HG03575 (cell line): ENCODE measurements at regions not wholly inside any gene's neighbourhood (a gene's known extent, or its start where the extent isn't known, plus 50 kb on each side); places are given as distances from the start of the nearest gene placed in this dataset.
"Not testable (repeated sequence)": the region's sequence is repeated elsewhere in the genome, so short reads cannot be mapped to it uniquely, and the experiment has no call there.

ENCODE experiments used
- ATAC-seq: cut with Tn5 transposase; IDR thresholded peaks from one replicate; pipeline ENCODE4 v1.9.1; 2021; ENCODE audit not compliant: unreplicated experiment, insufficient number of reproducible peaks, low FRiP score; ENCODE audit errors: extremely low read depth

DNA sequence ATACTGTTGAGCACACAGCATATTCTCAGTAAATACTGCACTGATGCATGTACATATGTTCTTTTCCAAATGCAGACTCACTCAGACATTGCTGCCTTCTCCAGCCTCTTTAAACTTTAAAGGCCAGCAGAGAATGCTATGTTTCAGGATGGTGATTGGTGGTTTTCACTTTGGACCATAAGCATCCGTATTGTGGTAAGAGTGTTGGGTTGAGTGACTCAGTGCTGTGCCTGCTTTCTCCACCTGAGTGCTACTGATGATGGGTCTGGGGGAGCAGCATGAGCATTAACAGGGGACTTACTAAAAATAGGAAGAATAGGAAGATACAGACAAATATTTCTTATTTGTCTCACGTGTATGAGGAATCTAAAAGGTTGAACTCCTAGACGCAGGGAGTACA lies 56.3 kb upstream of the ZNF92 start:
- no peak for ATAC-seq

DNA sequence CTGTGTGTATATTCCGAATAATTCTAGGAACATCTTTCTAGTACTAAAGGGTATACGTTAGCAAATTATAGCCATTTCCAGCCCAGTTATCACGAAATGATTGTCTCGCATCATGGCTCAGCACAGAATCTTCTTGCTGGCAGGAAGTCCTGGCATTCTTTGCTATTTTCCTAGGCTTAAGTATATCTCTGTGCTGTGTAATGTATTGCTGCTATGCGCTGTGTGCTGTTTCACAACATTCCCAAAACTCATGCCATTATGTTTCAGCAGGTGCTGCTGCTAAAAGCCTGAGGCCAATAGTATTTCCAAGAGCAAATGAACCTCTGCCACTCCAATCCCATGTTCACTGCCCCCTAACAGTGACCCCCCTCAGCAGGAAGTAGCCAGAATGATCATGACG lies 62.9 kb upstream of the ZNF92 start:
- no peak for ATAC-seq

DNA sequence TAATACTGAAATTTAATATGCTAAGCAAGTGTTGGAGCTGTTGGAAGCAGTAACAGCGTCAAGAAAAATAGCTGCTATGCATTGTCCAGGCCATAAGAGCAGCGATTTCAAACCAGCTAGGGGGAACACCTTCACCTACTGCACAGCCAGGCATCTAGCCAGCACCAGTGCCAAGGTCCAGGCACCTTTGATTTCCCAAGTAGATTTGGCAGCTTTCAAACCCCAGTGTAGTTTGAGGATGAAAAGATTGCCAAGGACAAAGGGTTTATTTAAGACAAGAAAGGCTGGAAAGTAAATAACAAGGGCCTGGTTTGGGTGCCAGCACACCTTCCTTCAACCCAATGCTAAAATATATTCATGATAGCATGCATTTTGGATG lies 65.4 kb upstream of the ZNF92 start:
- ATAC-seq: no peak

DNA sequence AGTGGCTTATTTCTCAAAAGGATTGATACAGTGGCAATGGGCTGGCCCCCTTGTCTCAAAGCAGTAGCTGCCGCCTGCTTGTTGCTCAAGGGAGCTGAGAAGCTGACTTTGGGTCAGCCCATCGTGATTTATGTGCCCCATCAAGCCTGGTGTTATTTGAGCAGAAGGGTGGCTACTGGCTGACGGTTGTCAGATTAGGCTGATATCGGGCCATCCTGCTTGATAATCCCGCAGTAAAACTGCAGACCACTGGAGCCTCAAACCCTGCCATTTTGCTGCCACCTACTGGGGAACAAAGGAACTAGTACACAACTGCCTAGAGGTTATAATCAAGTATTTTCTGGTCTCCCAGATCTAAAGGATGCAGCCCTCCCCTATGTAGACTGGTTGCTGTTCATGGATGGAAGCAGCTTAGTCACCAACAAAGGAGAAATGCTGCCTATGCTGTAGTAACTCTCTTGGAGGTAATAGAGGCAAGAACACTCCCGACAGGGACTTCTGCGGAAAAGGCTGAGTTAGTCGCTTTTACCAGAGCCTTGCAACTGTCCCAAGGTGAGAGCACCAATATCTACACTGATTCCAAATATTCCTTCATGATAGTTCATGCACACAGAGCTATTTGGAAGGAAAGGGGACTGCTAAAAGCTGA lies 65.9 kb upstream of the ZNF92 start:
- peak; percentile 69 for ATAC-seq

DNA sequence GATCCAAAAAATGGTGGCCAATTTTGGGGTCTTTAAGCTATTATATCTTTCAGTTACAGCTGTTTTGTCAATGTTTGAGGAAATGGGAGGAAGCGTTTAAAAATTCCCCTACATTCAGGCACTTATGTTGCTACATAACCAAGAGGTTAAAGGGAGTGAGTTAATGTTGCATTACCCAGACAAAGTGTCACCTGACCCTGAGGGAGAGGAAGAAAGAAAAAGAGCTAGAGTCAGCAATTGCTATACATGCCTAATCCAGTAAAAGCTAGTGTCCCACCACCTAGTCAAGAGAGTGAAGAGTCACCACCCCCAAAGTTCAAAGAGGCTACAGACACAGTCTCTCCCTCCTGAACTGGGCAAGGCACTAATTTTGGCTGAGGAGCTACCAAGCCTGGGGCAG lies 69.5 kb upstream of the ZNF92 start:
- no peak for ATAC-seq

DNA sequence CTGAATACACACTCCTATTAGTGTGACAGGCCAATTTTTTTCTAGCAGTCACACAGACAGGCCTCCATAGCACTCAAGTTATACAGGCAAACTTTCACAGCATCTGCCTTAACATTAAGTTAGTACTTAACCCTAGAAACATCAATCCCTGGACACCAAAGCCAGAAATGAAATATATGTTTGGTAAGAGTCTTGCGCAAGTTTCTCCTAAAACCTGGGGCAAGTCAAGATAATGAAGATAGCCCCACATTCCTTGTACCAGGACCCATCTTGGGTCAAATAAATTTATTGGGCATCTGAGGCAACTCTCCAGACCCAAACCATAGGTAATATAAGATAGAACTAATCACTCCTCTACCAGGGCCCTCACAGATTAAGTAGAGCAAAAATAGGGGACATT lies 70.8 kb upstream of the ZNF92 start:
- ATAC-seq: no peak

DNA sequence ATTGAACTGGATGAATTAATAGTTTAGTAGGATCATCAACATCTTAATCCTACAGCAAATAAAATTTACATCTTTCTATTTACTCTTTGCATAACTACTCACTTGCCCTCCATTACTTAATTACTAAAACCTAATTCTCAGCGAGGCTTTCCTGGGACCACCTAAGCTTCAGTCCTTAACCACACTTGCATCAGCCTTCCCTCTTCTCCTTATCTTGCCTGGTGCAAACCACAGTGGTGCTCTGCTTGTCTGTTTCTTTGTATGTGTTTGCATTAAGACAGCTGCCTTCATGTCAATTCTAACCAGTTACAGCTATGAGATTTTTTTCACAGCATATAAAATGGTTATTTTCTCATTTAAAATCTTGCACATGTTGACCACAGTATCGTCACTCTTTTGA lies 72.6 kb upstream of the ZNF92 start:
- no peak for ATAC-seq

DNA sequence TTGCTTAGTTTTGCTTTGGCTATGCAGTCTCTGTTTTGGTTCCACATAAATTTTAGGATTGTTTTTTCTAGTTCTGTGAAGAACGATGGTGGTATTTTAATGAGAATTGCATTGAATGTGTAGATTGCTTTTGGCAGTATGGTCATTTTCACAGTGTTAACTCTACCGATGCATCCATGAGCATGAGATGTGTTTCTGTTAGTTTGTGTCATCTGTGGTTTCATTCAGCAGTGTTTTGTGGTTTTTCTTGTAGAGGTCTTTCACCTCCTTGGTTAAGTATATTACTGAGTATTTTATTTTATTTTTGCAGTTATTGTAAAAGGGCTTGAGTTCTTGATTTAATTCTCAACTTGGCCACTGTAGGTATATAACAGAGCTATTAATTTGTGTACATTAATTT lies 78.2 kb upstream of the ZNF92 start:
- ATAC-seq: no peak

DNA sequence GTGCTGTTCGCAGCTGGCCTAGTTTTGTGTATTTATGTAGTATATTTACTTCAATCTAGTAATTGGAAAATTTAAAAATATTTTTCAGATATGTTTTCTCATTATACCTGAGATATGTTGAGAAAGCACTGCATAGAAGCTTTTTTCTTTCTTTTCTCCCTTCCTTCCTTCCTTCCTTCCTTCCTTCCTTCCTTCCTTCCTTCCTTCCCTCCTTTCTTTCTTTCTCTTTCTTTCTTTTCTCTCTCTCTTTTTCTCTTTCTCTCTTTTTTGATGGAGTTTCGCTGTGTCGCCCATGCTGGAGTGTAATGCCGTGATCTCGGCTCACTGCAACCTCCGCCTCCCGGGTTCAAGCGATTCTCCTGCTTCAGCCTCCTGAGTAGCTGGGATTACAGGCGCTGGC lies 83.3 kb upstream of the ZNF92 start:
- not testable (repeated sequence) for ATAC-seq

DNA sequence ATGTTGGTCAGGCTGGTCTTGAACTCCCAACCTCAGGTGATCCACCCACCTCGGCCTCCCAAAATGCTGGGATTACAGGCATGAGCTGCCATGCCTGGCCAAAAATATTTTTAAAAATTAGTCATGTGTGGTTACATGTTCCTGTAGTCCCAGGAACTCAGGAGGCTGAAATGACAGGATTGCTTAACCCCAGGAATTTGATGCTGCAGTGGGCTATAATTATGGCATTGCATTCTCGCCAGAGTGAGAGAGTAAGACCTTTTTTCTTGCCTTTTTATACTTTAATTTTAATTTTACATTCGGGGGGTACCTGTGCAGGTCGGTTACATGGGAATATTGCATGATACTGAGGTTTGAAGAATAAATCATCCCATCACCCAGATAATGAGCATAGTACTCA lies 86.6 kb upstream of the ZNF92 start:
- ATAC-seq: no peak

DNA sequence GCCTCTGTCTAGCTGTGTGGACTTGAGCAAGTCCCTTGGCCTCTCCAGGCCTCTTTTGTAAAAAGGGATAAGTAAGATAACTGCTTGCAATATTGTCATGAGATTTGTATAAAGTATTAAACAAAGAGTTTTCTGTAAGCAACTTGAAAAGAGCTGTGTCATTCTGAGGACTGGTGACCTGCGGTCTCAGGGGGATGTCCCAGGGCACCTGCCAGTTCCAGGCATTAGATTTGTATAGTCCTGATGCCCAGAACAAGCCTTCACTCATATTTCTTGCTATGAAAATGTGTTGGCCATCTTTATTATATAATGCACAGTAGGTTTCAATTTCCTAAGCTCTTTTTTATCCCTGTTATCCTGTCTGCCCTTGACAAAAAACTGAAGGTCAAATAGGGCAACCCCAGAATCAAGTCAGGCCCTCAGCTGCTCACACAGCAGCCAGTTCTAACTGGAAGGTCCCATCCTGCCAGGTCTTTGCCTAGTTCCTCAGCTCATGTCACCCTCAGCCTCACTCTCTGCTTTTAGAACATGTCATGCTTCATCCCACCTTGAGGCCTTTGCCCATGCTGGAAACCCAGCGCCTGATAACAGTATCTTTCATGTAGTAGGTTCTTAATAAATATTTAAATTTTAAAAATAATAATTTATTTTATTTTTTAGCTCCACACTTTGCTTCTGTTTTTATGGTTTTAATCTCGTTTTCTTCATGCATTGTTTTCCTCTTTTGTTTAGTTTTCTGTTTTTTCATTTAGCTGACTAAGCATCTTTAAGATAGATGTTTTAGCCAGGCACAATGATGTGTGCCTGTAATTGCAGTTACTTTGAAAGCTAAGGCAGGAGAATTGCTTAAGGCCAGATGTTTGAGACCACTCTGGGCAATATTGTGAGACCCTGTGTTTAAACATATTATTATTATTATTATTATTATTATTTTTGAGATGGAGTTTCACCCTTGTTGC lies 87.5 kb upstream of the ZNF92 start:
- ATAC-seq: no peak

DNA sequence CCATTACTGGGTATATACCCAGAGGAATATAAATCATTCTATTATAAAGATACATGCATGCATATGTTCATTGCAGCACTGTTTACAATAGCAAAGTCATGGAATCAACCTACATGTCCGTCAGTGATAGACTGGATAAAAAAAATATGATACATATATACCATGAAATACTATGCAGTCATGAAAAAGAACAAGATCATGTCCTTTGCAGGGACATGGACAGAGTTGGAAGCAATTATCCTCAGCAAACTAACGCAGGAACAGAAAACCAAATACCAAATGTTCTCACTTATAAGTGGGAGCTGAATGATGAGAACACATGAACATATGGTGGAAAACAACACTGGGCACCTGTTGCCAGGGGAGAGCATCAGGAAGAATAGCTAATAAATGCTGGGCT lies 88.4 kb upstream of the ZNF92 start:
- ATAC-seq: not testable (repeated sequence)

DNA sequence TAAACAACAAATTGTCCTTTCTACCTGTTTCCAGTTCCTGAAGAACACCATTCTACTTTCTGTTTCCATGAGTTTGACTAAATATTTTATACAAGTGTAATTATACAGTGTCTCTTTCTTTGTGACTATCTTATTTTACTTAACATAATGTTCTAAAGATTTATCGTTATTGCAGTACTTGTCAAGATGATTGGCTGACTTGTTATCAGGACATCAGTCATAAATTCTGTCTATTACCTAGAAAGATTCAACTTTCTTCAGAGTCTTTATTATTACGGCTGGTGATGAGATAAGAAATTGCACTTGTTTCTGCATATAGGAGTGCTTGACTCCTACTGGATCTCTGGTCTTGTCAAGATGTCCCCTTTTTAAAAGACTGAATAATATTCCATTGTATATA lies 93.9 kb upstream of the ZNF92 start:
- no peak for ATAC-seq

DNA sequence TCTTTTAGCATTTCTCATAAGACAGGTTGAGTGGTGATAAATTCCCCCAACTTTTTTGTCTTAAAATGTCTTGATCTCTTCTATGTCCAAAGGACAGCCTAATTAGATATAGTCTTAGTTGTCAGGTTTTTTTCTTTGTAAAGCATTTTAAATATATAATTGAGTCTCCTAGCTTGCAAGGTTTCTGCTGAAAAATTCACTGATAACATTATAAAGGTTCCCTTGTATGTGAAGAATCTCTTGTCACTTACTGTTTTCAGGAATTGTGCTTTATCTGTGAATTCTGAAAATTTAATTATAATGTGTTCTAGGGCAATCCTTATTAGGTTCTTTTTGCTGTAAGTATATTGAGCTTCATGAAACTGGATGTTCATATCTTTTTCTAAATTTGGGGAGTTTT lies 96.8 kb upstream of the ZNF92 start:
- no peak for ATAC-seq

DNA sequence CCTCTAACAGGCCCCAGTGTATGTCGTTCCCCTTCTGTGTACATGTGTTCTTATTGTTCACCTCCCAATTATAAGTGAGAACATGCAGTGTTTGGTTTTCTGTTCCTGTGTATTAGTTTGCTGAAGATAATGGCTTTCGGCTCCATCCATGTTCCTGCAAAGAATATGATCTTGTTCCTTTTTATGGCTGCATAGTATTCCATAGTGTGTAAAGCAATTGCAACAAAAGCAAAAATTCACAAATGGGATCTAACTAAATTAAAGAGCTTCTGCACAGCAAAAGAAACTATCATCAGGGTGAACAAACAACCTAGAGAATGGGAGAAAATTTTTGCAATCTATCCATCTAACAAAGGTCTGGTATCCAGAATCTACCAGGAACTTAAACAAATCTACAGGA lies 102.2 kb upstream of the ZNF92 start:
- not testable (repeated sequence) for ATAC-seq

DNA sequence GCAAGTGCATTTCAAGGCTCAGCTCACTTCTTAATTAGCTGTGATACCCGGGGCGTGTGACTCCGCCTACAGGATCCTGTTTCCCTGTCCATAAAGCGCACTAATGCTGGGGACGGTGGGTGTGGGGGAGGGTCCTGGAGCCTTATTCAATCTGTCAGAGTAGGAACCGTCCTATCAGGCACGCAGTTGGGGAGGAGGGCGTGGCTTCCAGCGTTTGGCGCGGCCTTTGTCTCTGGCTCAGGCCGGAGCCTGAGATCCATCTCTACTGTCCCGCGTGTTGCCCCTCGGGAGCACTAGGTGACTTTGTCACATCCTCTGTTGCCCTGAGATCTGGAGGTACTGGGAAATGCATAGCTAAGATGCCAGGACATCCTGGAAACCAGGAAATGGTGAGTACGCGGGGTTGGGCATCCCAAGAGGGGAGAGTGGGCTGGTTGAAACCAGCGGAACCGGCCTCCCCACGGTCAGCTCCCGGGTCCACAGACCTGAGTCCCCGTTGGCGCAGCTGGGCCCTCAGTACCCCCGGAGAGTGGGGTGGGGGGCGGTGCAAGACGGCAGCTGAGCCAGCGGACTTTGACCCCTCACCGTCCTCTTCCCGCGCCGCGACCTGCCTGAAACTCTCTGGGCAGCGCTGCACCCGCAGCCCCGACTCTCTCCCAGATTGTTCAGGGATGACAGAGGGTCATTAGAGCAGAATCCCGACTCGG lies 104.4 kb upstream of the ZNF92 start:
- peak; percentile 62 for ATAC-seq

DNA sequence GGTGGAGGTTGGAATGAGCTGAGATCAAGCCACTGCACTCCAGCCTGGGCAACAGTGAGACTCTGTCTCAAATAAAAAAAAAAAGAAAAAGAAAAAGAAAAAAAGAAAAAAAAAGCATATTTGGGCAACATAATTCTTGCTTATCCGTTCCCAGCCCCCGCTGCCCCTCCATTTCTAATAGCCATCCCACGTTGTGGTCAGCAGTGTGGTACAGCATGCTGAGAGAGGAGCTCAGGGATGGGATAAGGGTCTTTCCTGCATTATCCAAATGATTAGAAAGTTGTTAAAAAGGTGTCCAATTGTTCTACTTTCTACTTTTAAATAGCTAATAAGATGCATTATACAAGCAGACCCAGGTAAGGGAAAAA lies 104.9 kb upstream of the ZNF92 start:
- ATAC-seq: no peak

DNA sequence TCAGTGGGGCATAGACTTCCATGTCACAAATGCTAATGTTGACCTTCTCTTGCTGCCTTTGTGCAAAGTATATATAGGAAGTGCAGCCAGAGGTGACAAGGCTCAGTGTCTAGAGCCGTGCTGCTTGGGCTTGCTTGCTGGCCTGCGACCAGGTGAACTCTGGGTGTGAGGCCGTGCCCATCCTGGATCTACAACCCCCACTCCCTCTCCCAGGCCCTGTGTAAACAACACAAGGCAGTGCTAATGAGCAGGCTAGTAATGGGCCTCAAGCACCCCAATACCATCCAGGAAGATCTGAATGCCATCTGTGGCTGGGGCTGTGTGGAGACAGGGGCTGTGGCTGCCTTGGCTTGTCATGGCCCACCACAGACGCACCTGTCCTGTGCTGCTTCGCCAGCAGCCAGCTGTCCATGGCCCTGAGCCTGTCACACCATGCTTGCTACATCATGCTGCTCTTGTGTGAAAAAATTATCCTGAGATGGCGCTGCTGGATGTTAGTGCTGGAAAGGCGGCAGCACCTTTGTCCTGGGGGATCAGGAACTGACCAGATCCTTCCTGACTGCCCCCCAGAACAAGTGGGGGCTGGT lies 107.6 kb upstream of the ZNF92 start:
- no peak for ATAC-seq

DNA sequence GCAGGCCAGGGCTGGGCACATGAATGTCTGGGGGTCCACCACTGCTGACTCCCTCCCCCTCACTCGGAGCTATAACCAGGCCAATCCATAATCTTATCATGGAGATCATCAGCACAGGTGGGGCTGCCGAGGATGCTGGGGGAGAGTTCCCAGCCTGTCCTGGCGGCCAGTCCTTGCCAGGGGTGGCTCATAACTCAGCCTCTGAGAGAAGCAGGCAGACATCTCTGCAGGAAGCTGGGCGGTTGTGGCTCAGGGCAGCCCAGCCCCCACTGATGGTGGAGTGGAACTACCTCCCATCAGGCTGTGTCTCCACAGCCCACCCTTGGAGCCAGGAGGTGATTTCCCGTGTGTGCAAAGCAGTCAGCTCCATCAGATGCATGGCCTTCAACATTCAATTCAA lies 109.4 kb upstream of the ZNF92 start:
- ATAC-seq: no peak

DNA sequence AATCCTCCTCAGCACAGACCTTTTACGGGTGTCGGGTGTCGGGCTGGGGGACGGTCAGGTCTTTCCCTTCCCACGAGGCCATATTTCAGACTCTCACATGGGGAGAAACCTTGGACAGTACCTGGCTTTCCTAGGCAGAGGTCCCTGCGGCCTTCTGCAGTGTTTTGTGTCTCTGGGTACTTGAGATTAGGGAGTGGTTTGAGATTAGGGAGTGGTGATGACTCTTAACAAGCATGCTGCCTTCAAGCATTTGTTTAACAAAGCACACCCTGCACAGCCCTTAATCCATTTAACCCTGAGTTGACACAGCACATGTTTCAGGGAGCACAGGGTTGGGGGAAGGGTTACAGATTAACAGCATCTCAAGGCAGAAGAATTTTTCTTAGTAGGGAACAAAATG lies 113.0 kb upstream of the ZNF92 start:
- not testable (repeated sequence) for ATAC-seq
